Activated CD4-positive, alpha-beta T cell treated with anti-CD3 and anti-CD28 coated beads for 36 hours (primary cell): ENCODE measurements at regions not wholly inside any gene's neighbourhood (a gene's known extent, or its start where the extent isn't known, plus 50 kb on each side); places are given as distances from the start of the nearest gene placed in this dataset.

Experiments
- ATAC-seq: fragments of 200-7000 bp; cut with Tn5 transposase; one replicate; pipeline ENCODE4 v1.10.0; 2021; ENCODE audit warnings: mild to moderate bottlenecking, moderate library complexity
- CTCF ChIA-PET: fragments of 350-600 bp; sonication (Branson Sonifier 250); formaldehyde crosslinking; loops from one replicate; lab custom pipeline; 2021; ENCODE audit warnings: antibody characterized with exemption; lab: Charles Lee
- POLR2A ChIA-PET: fragments of 350-600 bp; sonication (Branson Sonifier 250); formaldehyde crosslinking; loops from one replicate; lab custom pipeline; 2021; ENCODE audit warnings: antibody characterized with exemption, inconsistent platforms; lab: Charles Lee
- DNase-seq: peaks from one replicate; pipeline ENCODE4 v3.0.0-alpha.2; 2020
- H3K27ac Mint-ChIP-seq: one replicate; pipeline ENCODE4 v1.8.0; 2021; ENCODE audit warnings: mixed read lengths
- H3K27me3 Mint-ChIP-seq: one replicate; pipeline ENCODE4 v1.8.0; 2021; ENCODE audit warnings: mixed read lengths
- H3K36me3 Mint-ChIP-seq: one replicate; pipeline ENCODE4 v1.8.0; 2021; ENCODE audit warnings: low read depth, mixed read lengths
- H3K4me1 Mint-ChIP-seq: one replicate; pipeline ENCODE4 v1.8.0; 2021; ENCODE audit warnings: mixed read lengths
- H3K4me3 Mint-ChIP-seq: one replicate; pipeline ENCODE4 v1.8.0; 2021; ENCODE audit warnings: mild to moderate bottlenecking, moderate library complexity, mixed read lengths
- H3K9me3 Mint-ChIP-seq: one replicate; pipeline ENCODE4 v1.8.0; 2021; ENCODE audit warnings: low read depth, mixed read lengths
- intact Hi-C, 2 experiments: fragments of 100-400 bp; cut with DNase I in 1 of 2; cut with micrococcal nuclease in 1 of 2; formaldehyde crosslinking; loops; one replicate each; pipeline versions ENCODE4 v1.14.2 to v1.15.1; 2022 to 2024; cut with DNase I, micrococcal nuclease

DNA sequence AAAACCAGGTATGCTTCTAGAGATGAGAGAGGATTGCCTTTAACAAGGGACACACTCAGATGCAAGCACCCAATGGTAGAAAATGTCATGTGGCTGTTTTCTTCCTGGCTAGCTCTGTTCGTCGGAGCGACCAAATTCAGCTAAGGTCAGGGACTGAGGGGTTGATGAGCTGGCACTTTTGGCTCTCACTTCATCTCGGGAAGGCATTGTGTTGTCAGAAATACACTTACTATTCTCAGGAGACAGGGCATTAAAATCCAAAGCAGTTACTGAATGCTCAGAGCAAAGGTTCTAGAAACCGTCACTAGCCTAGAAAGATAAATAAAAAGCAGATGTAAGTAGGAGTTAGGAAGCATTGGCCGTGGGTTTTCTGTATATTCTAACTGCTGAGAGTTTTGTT, 275.7 kb upstream of the SSTR1 start:
- Mint-ChIP-seq H3K4me3 (no peak overlapping the region), H3K27me3 (peaks cover 2% of the 10 kb centered on the region), H3K27ac (no peak overlapping the region), H3K36me3 (no peaks in the 10 kb centered on the region), H3K9me3 (no peaks in the 10 kb centered on the region), H3K4me1 (no peaks in the 10 kb centered on the region)
- DNase-seq, result no peak
- ChIA-PET POLR2A (no interaction called here), CTCF (no interaction called here)
- intact Hi-C loops, result no loop called here
- no peak for ATAC-seq

DNA sequence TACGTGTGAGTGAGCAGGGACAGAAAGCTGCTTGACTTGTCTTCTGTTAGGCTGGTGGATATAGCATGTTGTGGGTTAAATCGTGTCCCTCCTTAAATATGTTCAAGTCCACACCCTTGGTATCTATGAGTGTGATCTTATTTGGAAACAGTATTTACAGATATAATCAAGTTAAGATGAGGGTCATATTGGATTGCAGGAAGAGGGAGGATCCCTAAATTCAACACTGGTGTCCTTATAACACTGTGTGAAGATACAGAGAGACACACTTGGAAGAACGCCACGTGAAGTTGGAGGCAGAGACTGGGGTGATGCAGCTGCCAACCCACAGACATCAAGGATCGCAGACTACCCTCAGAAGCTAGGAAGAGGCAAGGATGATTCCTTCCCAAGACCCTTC, 275.2 kb upstream of the SSTR1 start:
- Mint-ChIP-seq H3K36me3 (no peaks in the 10 kb centered on the region), H3K4me3 (no peak overlapping the region), H3K4me1 (no peaks in the 10 kb centered on the region), H3K27ac (no peak overlapping the region), H3K9me3 (no peaks in the 10 kb centered on the region), H3K27me3 (peaks cover 2% of the 10 kb centered on the region)
- ChIA-PET CTCF (no interaction called here), POLR2A (no interaction called here)
- no peak for DNase-seq
- no peak for ATAC-seq
- intact Hi-C loops, result no loop called here

DNA sequence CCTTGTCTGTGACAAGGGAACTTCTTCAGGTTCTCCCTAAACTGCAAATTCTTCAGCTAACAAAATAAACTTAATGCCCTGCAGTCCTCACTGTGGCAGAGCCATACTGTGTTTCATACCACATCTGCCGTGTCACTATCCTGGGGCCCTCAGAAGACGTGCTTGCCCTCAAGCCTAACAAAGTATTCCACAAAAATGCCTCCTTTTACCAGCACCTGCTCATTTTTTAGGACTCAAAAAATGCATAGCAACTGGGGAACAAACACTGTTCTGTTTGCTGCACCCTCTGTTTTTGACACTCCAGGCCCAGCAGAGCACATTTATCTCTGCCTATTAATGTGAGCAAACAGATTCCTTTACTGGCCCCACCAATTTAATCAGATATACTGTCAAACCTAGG, 270.7 kb upstream of the SSTR1 start:
- ChIA-PET CTCF (no interaction called here), POLR2A (no interaction called here)
- Mint-ChIP-seq H3K27me3 (peaks cover 2% of the 10 kb centered on the region), H3K36me3 (no peaks in the 10 kb centered on the region), H3K4me1 (no peaks in the 10 kb centered on the region), H3K27ac (no peak overlapping the region), H3K9me3 (no peaks in the 10 kb centered on the region), H3K4me3 (no peak overlapping the region)
- ATAC-seq, result no peak
- intact Hi-C loops, result no loop called here
- no peak for DNase-seq

DNA sequence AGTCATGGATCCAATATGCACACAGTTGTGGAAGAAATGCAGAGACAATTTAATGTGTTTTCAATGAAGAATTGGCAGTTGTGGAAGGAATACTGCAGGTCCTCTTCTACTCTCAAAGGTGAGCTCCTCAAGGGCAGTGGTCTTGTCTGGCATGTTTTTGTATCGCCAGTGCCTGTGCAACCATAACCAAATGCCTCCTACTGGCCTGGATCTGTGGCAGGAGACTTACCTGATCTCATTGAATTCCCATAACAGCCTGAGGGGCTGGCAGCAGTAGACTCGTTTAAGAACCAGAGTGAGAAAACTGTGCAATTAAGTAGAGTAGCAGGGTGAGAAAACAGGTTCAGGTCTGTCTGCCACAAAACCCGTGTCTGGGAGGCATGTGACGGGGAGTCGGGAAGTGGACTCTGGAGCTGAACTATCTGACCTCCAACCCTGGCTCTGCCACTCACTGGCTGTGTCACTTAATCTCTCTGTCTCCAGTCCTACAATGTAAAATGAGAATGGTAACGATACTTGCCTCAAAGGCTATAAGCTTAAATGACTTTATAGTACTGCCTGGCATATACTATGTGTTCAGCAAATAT, 268.2 kb upstream of the SSTR1 start:
- CTCF ChIA-PET, result no interaction called here
- no peak overlapping the region for H3K4me3 Mint-ChIP-seq

DNA sequence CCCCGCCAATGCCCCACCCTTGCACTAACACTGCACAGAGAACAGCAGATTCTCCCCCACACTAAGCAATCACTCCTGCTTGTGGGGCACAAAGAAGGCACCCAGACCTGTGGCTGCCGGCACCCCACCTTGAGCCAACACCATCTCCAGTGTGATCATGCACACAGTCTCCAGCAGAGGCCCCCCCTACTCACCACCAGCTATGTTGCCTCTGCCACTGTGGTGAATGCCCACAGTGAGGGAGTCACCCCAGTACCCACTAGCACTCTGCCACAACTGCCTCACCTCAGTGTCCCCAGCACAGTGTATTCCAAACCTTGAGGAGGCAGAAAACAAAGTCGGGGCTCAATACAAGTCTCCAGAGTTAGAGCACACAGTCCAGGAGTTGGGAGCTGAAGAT, 261.7 kb upstream of the SSTR1 start:
- H3K4me3 Mint-ChIP-seq, result no peak overlapping the region
- H3K27ac Mint-ChIP-seq, result no peak overlapping the region
- H3K27me3 Mint-ChIP-seq, result no peaks in the 10 kb centered on the region
- POLR2A ChIA-PET, result no interaction called here
- peaks cover 33% of the 10 kb centered on the region for H3K9me3 Mint-ChIP-seq
- ATAC-seq (no peak), DNase-seq (no peak)
- H3K36me3 Mint-ChIP-seq, result no peaks in the 10 kb centered on the region
- intact Hi-C loops, result no loop called here
- CTCF ChIA-PET, result no interaction called here
- H3K4me1 Mint-ChIP-seq, result no peaks in the 10 kb centered on the region

More for the DNA sequence above, 268.2 kb upstream of the SSTR1 start:
- Mint-ChIP-seq H3K9me3 (no peaks in the 10 kb centered on the region), H3K36me3 (no peaks in the 10 kb centered on the region), H3K27ac (no peak overlapping the region), H3K27me3 (peaks cover 2% of the 10 kb centered on the region), H3K4me1 (no peaks in the 10 kb centered on the region)
- DNase-seq (no peak), ATAC-seq (no peak)
- intact Hi-C loops, result no loop called here
- POLR2A ChIA-PET, result no interaction called here

DNA sequence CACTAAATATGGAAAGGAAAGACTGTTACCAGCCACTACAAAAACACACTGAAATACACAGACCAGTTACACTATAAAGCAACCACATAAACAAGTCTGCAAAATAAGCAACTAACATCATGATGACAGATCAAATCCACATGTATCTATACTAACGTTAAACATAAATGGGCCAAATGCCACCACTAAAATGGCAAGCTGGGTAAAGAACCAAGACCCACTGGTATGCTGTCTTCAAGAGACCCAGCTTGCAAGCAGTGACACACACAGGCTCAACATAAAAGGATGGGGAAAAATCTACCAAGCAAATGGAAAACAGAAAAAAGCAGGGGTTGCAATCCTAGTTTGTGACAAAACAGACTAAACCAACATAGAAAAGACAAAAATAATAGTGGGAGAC, 260.9 kb upstream of the SSTR1 start:
- intact Hi-C loops, result no loop called here
- ATAC-seq (no peak), DNase-seq (no peak)
- CTCF ChIA-PET, result interaction anchor here (0.9 kb wide), 1 partner anchor 9 kb away, joined by 3 read pairs; no protein-coding TSS in a partner anchor
- POLR2A ChIA-PET, result no interaction called here
- no peak overlapping the region for H3K27ac Mint-ChIP-seq
- H3K4me1 Mint-ChIP-seq, result no peaks in the 10 kb centered on the region
- H3K4me3 Mint-ChIP-seq, result no peak overlapping the region
- no peaks in the 10 kb centered on the region for H3K27me3 Mint-ChIP-seq
- H3K9me3 Mint-ChIP-seq, result peaks cover 33% of the 10 kb centered on the region
- no peaks in the 10 kb centered on the region for H3K36me3 Mint-ChIP-seq

DNA sequence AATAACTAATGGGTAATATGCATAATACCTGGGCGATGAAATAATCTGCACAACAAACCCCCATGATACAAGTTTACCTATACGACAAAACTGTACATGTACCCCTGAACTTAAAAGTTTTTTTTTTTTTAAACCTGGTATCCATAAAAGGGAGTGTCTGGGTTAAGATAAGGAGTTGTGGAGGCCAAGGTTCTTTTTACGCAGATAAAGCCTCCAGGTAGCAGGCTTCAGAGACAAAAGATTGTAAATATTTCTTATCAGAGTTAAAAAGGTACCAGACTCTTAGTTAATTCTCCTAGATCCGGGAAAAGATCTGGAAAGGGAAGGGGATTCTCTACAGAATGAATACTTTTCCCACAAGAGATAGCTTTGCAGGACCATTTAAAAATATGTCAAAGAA, 259.4 kb upstream of the SSTR1 start:
- CTCF ChIA-PET, result no interaction called here

DNA sequence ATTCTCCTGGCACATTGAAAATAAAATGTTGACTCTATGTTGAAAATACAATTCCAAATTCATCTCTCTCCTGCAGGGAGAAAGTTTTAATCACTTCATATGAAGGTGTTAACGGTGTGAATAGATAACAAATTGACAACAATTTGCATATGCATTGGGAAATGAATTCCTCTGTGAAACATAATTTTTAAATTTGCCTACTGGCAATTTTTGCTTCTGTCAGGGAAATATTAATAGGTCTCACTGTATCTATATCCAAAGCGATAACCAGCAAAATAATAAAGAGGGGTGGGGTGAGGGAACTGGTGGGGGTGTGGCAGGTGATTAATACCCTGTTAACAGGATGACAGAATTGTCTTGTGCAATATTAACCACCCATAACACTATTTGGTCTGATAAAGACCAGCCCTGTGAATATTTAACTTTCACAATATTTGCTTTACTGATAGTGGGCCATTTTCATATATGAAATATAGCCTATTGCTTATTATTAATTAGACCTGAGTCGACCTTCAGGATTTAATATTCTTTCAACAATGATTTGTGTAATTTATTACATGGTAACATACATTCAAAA, 239.0 kb upstream of the SSTR1 start:
- ChIA-PET CTCF (no interaction called here), POLR2A (no interaction called here)
- Mint-ChIP-seq H3K9me3 (peaks cover 3% of the 10 kb centered on the region), H3K4me1 (peaks cover 7% of the 10 kb centered on the region), H3K36me3 (no peaks in the 10 kb centered on the region), H3K4me3 (no peak overlapping the region), H3K27ac (no peak overlapping the region), H3K27me3 (no peaks in the 10 kb centered on the region)
- intact Hi-C loops, result no loop called here
- no peak for DNase-seq
- no peak for ATAC-seq

More for the DNA sequence above, 259.4 kb upstream of the SSTR1 start:
- H3K4me3 Mint-ChIP-seq, result no peak overlapping the region
- no peak overlapping the region for H3K27ac Mint-ChIP-seq
- no peaks in the 10 kb centered on the region for H3K27me3 Mint-ChIP-seq
- DNase-seq (no peak), ATAC-seq (no peak)
- no peaks in the 10 kb centered on the region for H3K4me1 Mint-ChIP-seq
- peaks cover 33% of the 10 kb centered on the region for H3K9me3 Mint-ChIP-seq
- intact Hi-C loops, result no loop called here
- no peaks in the 10 kb centered on the region for H3K36me3 Mint-ChIP-seq
- POLR2A ChIA-PET, result no interaction called here

DNA sequence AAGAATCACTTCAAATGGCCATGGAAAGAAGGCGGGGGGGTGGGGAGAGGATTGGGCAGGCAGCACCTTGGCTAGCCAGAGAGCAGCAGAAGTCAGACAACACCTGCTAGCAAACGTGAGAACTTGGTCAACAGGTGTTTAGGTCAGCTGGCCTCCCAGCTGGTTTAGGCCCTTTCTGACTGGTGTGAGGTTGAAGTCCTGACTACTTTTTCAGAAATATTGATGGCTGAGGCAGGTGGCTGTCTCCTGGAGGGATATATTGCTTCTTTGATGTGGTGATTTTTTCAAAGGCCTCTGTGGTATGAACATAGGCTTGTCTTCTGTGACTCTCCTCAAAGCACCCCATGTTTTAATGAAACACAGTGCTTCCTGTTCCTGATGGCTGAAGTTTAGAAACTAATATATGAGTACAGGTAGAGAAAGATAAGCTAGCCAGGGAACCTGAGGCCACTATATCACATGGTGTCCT, 238.2 kb upstream of the SSTR1 start:
- Mint-ChIP-seq H3K9me3 (peaks cover under 1% of the 10 kb centered on the region), H3K4me3 (no peak overlapping the region), H3K4me1 (peaks cover 7% of the 10 kb centered on the region), H3K36me3 (no peaks in the 10 kb centered on the region), H3K27ac (no peak overlapping the region), H3K27me3 (peaks cover 2% of the 10 kb centered on the region)
- ChIA-PET POLR2A (no interaction called here), CTCF (interaction anchor here (0.7 kb wide), 1 partner anchor 124 kb away, joined by 3 read pairs; no protein-coding TSS in a partner anchor)
- ATAC-seq, result no peak
- no peak for DNase-seq
- intact Hi-C loops, result no loop called here

DNA sequence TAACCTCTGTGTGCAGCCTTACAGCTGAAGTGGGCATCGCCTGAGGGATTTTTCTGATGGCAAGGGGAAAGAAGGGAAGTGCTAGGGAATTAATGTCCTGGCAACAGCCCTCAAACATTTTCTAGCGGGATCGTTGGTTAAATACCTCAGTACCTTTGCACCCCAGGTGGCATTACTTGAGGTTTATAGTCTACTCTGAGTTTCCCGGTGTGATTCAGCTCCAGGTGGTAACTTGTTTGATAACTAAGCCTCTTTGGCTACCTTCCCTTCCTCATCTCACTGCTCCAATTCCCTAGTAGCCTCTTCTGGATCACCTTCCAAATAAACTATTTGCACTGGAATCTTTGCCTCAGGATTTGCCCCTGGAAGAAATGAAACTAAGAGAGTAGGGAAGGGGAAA, 237.0 kb upstream of the SSTR1 start:
- Mint-ChIP-seq H3K27me3 (peaks cover 4% of the 10 kb centered on the region), H3K4me1 (peaks cover 7% of the 10 kb centered on the region), H3K9me3 (no peaks in the 10 kb centered on the region), H3K27ac (no peak overlapping the region), H3K4me3 (no peak overlapping the region), H3K36me3 (no peaks in the 10 kb centered on the region)
- DNase-seq, result no peak
- no peak for ATAC-seq
- intact Hi-C loops, result no loop called here
- ChIA-PET CTCF (no interaction called here), POLR2A (no interaction called here)

DNA sequence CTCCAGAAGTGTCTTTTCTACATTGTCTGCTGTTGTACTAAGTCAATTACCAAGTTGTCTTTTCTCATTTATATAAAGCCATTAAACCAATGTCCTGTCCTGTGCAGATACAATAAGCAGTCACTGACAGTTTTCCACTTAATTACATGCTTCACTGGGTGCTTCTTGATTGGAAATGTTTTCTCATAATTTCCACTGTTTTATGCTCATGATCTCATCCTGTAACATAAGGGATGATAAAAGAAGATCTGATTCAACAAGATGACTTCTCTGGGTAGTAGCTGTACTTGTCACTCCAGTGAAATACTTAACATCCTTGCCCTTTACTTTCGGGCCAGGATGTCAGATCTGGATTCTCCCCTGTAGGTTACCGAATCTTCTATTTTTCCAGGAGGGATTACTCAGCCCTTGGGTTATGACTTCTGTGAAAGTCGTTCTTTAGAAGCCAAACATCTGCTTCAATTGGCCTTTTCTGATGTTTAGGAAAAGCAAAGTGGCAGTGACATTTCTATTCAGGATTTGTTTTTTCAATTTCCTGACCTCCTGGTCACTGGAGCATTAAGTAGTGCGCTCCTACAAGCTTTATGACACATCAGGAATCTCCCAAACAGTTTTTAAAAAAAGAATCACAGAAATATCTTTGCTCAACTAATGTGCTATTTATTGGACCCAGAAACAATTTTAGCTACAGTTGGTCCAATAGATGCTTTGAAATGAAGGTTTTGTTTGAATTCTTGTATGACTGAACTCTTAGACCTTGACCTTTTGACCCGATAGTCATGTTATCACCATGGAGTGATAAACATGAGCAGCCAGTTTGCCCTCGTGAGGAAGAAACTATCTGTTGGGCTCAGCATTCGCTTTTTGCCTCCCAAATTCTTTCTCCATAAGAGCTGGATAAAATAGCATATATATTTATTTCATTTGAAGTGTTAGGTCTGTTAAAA, 234.5 kb upstream of the SSTR1 start:
- ChIA-PET POLR2A (no interaction called here), CTCF (no interaction called here)
- Mint-ChIP-seq H3K27ac (no peak overlapping the region), H3K4me1 (peaks cover 7% of the 10 kb centered on the region), H3K27me3 (peaks cover 10% of the 10 kb centered on the region), H3K9me3 (no peaks in the 10 kb centered on the region), H3K4me3 (no peak overlapping the region), H3K36me3 (no peaks in the 10 kb centered on the region)
- no peak for DNase-seq
- no peak for ATAC-seq
- intact Hi-C loops, result no loop called here

DNA sequence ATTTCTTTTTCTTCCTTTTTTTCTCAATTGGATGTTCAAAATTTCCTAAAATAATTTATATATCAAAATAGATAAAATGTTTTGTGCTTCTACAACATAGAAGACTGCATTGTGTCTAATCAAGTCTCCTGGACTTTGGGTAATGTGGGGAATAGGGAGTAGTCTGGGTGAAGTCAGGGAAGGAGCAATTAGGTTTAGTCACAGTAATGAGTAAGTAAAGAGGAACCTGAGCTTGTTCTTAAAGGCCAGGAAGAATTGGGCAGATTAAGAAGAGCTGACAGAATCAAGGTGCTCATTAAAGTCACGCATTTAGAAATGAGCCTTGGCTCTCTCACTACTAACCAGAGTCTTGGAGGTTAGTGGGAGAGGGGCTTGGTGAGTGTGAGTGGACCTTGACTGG, 233.3 kb upstream of the SSTR1 start:
- CTCF ChIA-PET, result no interaction called here
- DNase-seq, result no peak
- ATAC-seq, result no peak
- Mint-ChIP-seq H3K36me3 (no peaks in the 10 kb centered on the region), H3K9me3 (no peaks in the 10 kb centered on the region), H3K4me3 (no peak overlapping the region), H3K27me3 (peaks cover 10% of the 10 kb centered on the region), H3K27ac (no peak overlapping the region), H3K4me1 (peaks cover 4% of the 10 kb centered on the region)
- intact Hi-C loops, result no loop called here
- POLR2A ChIA-PET, result no interaction called here
